ENCODE measurements at regions not wholly inside any gene's neighbourhood (a gene's known extent, or its start where the extent isn't known, plus 50 kb on each side); places are given as distances from the start of the nearest gene placed in this dataset.
A peak's percentile ranks its signal among the peaks of the same experiment; 100 is the strongest.

DNA sequence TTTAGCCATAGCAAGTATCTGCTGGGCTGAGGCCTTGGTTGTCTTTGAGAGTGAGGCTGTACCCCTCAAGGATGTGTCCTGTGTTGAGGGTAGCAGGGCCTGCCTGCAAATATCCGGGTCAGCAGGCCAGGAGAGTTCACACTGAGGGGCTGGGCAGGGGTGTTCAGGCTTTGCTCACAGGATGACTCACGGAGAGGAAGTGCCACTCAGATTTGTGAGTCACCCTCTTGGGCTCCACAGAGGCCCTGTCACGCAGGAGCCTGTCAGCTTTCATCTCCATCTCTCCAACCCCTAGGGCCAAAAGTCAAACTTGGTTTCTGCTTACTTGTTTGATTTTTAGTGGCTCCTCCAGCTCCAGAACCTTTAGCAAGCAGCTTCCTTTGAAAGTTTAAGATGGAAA, 211.5 kb downstream of the SEC61B start:
- WGBS (ENCODE audit: insufficient coverage): 85% methylated on average over 3 of the region's 3 CpGs
- H3K4me1 ChIP-seq (ENCODE audit: control insufficient read depth, insufficient read depth, low read length): no peaks in the 10 kb centered on the region
- DNase-seq (ENCODE audit: low read depth in 4 of 6, low spot score in 6 of 6): no peak
- H3K27me3 ChIP-seq (ENCODE audit: control insufficient read depth, insufficient read depth, low read length): no peaks in the 10 kb centered on the region
- no peaks in the 10 kb centered on the region for H3K9me3 ChIP-seq (ENCODE audit: control insufficient read depth, insufficient read depth, low read length)
- H3K27ac ChIP-seq (ENCODE audit: low read depth, low read length): no peak overlapping the region
- no peak overlapping the region for H3K4me3 ChIP-seq (ENCODE audit: low read depth, low read length)
- H3K36me3 ChIP-seq (ENCODE audit: control insufficient read depth, insufficient read depth, low read length): no peaks in the 10 kb centered on the region

- Histone ChIP-seq H3K4me1 (ENCODE audit: control insufficient read depth, insufficient read depth, low read length) (no peaks in the 10 kb centered on the region), H3K27ac (ENCODE audit: low read depth, low read length) (no peak overlapping the region), H3K27me3 (ENCODE audit: control insufficient read depth, insufficient read depth, low read length) (no peaks in the 10 kb centered on the region), H3K36me3 (ENCODE audit: control insufficient read depth, insufficient read depth, low read length) (no peaks in the 10 kb centered on the region), H3K4me3 (ENCODE audit: low read depth, low read length) (no peak overlapping the region), H3K9me3 (ENCODE audit: control insufficient read depth, insufficient read depth, low read length) (peaks cover 3% of the 10 kb centered on the region)
- peak in 1 of 6 donors; percentile 76 for DNase-seq (ENCODE audit: low read depth in 4 of 6, low spot score in 6 of 6)
- WGBS (ENCODE audit: insufficient coverage): no CpG with 5 or more reads among the region's 5 CpGs
Measured at GRCh38 chr9:99436616-99437015, 214.5 kb downstream of the SEC61B start.

- no peaks in the 10 kb centered on the region for H3K4me1 ChIP-seq (ENCODE audit: control insufficient read depth, insufficient read depth, low read length)
- H3K27ac ChIP-seq (ENCODE audit: low read depth, low read length): no peak overlapping the region
- H3K27me3 ChIP-seq (ENCODE audit: control insufficient read depth, insufficient read depth, low read length): no peaks in the 10 kb centered on the region
- H3K9me3 ChIP-seq (ENCODE audit: control insufficient read depth, insufficient read depth, low read length): peaks cover 4% of the 10 kb centered on the region
- H3K4me3 ChIP-seq (ENCODE audit: low read depth, low read length): no peak overlapping the region
- no peaks in the 10 kb centered on the region for H3K36me3 ChIP-seq (ENCODE audit: control insufficient read depth, insufficient read depth, low read length)
- no peak for DNase-seq (ENCODE audit: low read depth in 4 of 6, low spot score in 6 of 6)
- no CpG with 5 or more reads among the region's 3 CpGs for WGBS (ENCODE audit: insufficient coverage)
Measured at GRCh38 chr9:99437145-99437544, 215.1 kb downstream of the SEC61B start.

DNA sequence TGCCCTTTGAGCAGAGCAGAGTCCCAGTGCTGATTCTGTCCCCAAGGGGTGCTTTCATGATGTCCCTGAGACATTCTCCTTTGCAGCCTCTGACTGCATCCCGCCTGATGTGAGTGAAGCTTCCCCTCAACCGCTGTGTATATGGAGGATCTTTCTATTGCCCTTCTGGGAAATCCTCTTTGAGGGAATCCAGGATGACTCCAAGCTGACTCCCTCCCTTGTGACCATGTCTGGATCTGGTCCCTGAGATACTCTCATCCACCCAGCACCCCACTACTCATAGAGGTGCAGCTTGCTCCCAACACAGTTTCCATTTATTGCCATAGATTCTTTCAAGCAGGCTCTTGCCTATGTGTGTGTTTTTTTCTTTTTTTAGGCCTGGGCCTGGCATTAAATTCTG, 216.5 kb downstream of the SEC61B start:
- Histone ChIP-seq H3K9me3 (ENCODE audit: control insufficient read depth, insufficient read depth, low read length) (peaks cover 4% of the 10 kb centered on the region), H3K4me1 (ENCODE audit: control insufficient read depth, insufficient read depth, low read length) (no peaks in the 10 kb centered on the region), H3K36me3 (ENCODE audit: control insufficient read depth, insufficient read depth, low read length) (no peaks in the 10 kb centered on the region), H3K4me3 (ENCODE audit: low read depth, low read length) (no peak overlapping the region), H3K27ac (ENCODE audit: low read depth, low read length) (no peak overlapping the region), H3K27me3 (ENCODE audit: control insufficient read depth, insufficient read depth, low read length) (no peaks in the 10 kb centered on the region)
- no peak for DNase-seq (ENCODE audit: low read depth in 4 of 6, low spot score in 6 of 6)
- no CpG with 5 or more reads among the region's 2 CpGs for WGBS (ENCODE audit: insufficient coverage)

GRCh38 chr9:99441829-99442228, 219.7 kb downstream of the SEC61B start:
- no peak for DNase-seq (ENCODE audit: low read depth in 4 of 6, low spot score in 6 of 6)
- Histone ChIP-seq H3K27me3 (ENCODE audit: control insufficient read depth, insufficient read depth, low read length) (no peaks in the 10 kb centered on the region), H3K4me1 (ENCODE audit: control insufficient read depth, insufficient read depth, low read length) (no peaks in the 10 kb centered on the region), H3K27ac (ENCODE audit: low read depth, low read length) (no peak overlapping the region), H3K9me3 (ENCODE audit: control insufficient read depth, insufficient read depth, low read length) (peaks cover 4% of the 10 kb centered on the region), H3K36me3 (ENCODE audit: control insufficient read depth, insufficient read depth, low read length) (no peaks in the 10 kb centered on the region), H3K4me3 (ENCODE audit: low read depth, low read length) (no peak overlapping the region)

GRCh38 chr9:99445371-99445891, 223.3 kb downstream of the SEC61B start:
- 95% methylated on average over 3 of the region's 4 CpGs for WGBS (ENCODE audit: insufficient coverage)
- DNase-seq (ENCODE audit: low read depth in 4 of 6, low spot score in 6 of 6): peak in 1 of 6 donors; percentile 17
- no peak overlapping the region for H3K4me3 ChIP-seq (ENCODE audit: low read depth, low read length)
- H3K36me3 ChIP-seq (ENCODE audit: control insufficient read depth, insufficient read depth, low read length): no peaks in the 10 kb centered on the region
- H3K27ac ChIP-seq (ENCODE audit: low read depth, low read length): no peak overlapping the region
- no peaks in the 10 kb centered on the region for H3K27me3 ChIP-seq (ENCODE audit: control insufficient read depth, insufficient read depth, low read length)
- peaks cover 2% of the 10 kb centered on the region for H3K9me3 ChIP-seq (ENCODE audit: control insufficient read depth, insufficient read depth, low read length)
- H3K4me1 ChIP-seq (ENCODE audit: control insufficient read depth, insufficient read depth, low read length): no peaks in the 10 kb centered on the region

GRCh38 chr9:99445920-99446319, 223.8 kb downstream of the SEC61B start:
- no CpG with 5 or more reads among the region's 4 CpGs for WGBS (ENCODE audit: insufficient coverage)
- DNase-seq (ENCODE audit: low read depth in 4 of 6, low spot score in 6 of 6): no peak
- H3K4me3 ChIP-seq (ENCODE audit: low read depth, low read length): no peak overlapping the region
- H3K9me3 ChIP-seq (ENCODE audit: control insufficient read depth, insufficient read depth, low read length): peaks cover 2% of the 10 kb centered on the region
- no peaks in the 10 kb centered on the region for H3K27me3 ChIP-seq (ENCODE audit: control insufficient read depth, insufficient read depth, low read length)
- no peaks in the 10 kb centered on the region for H3K36me3 ChIP-seq (ENCODE audit: control insufficient read depth, insufficient read depth, low read length)
- no peak overlapping the region for H3K27ac ChIP-seq (ENCODE audit: low read depth, low read length)
- no peaks in the 10 kb centered on the region for H3K4me1 ChIP-seq (ENCODE audit: control insufficient read depth, insufficient read depth, low read length)

DNA sequence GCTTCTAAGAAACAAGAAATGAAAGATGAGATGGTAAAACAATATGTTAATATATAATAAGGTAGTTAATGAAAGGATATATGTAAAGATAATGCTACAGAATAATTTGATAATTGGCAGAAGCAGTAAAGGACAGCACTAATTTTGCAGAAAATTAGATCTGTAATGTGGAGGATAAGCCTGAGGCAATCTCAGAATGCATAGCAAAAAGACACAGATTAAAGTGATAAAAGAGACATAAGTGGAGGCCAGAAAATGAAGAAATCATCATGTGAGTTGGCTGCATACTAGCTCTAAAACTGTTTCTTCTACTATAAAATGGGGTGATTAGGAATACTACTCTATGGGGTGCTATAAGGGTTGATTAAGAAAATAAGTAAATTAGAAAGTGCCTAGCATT, 225.9 kb downstream of the SEC61B start:
- no peaks in the 10 kb centered on the region for H3K27me3 ChIP-seq (ENCODE audit: control insufficient read depth, insufficient read depth, low read length)
- no peaks in the 10 kb centered on the region for H3K9me3 ChIP-seq (ENCODE audit: control insufficient read depth, insufficient read depth, low read length)
- H3K4me1 ChIP-seq (ENCODE audit: control insufficient read depth, insufficient read depth, low read length): no peaks in the 10 kb centered on the region
- no peak overlapping the region for H3K27ac ChIP-seq (ENCODE audit: low read depth, low read length)
- no peaks in the 10 kb centered on the region for H3K36me3 ChIP-seq (ENCODE audit: control insufficient read depth, insufficient read depth, low read length)
- no peak overlapping the region for H3K4me3 ChIP-seq (ENCODE audit: low read depth, low read length)
- no peak for DNase-seq (ENCODE audit: low read depth in 4 of 6, low spot score in 6 of 6)

DNA sequence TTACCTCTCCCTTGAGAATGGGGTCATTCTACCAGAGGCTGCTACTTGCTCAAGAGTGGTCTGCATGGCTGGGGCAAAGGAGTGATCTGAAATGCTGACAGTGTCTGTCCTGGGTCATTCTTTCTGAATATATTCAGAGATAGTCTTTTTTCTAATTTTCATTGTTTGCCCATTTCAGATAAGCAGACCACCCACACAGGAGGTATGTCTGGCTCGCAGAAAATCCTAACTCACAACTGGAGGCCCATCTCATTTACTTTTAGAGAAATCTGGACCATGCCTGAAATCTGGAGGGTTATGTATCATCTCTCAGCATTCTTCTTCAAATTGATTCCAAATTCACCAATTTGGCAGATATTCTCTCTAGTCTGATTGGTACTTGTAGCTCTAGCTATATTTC, 227.6 kb downstream of the SEC61B start:
- WGBS (ENCODE audit: insufficient coverage): 80% methylated on average over 1 of the region's 1 CpG
- no peaks in the 10 kb centered on the region for H3K9me3 ChIP-seq (ENCODE audit: control insufficient read depth, insufficient read depth, low read length)
- DNase-seq (ENCODE audit: low read depth in 4 of 6, low spot score in 6 of 6): no peak
- H3K4me1 ChIP-seq (ENCODE audit: control insufficient read depth, insufficient read depth, low read length): no peaks in the 10 kb centered on the region
- H3K27me3 ChIP-seq (ENCODE audit: control insufficient read depth, insufficient read depth, low read length): no peaks in the 10 kb centered on the region
- no peaks in the 10 kb centered on the region for H3K36me3 ChIP-seq (ENCODE audit: control insufficient read depth, insufficient read depth, low read length)
- H3K4me3 ChIP-seq (ENCODE audit: low read depth, low read length): no peak overlapping the region
- no peak overlapping the region for H3K27ac ChIP-seq (ENCODE audit: low read depth, low read length)

- no peak overlapping the region for H3K27ac ChIP-seq (ENCODE audit: low read depth, low read length)
- 52% methylated on average over 4 of the region's 4 CpGs for WGBS (ENCODE audit: insufficient coverage)
- no peaks in the 10 kb centered on the region for H3K9me3 ChIP-seq (ENCODE audit: control insufficient read depth, insufficient read depth, low read length)
- H3K4me1 ChIP-seq (ENCODE audit: control insufficient read depth, insufficient read depth, low read length): no peaks in the 10 kb centered on the region
- H3K4me3 ChIP-seq (ENCODE audit: low read depth, low read length): no peak overlapping the region
- DNase-seq (ENCODE audit: low read depth in 4 of 6, low spot score in 6 of 6): peak in 5 of 6 donors; percentile 10 to 84 (median 37)
- H3K27me3 ChIP-seq (ENCODE audit: control insufficient read depth, insufficient read depth, low read length): no peaks in the 10 kb centered on the region
- H3K36me3 ChIP-seq (ENCODE audit: control insufficient read depth, insufficient read depth, low read length): no peaks in the 10 kb centered on the region
Measured at GRCh38 chr9:99451112-99451606, 229.1 kb downstream of the SEC61B start.
